Dendritic cell treated with granulocyte-macrophage colony-stimulating factor and Interleukin-4, amounts not matched to agents 40 ng/mL and 50 ng/mL, for 4 days (primary cell): ENCODE measurements at regions not wholly inside any gene's neighbourhood (a gene's known extent, or its start where the extent isn't known, plus 50 kb on each side); places are given as distances from the start of the nearest gene placed in this dataset.
"Not testable (repeated sequence)": the region's sequence is repeated elsewhere in the genome, so short reads cannot be mapped to it uniquely, and the experiment has no call there.

Experiments
- H3K27ac Mint-ChIP-seq: one replicate; pipeline ENCODE4 v1.8.0; 2022; ENCODE audit warnings: mild to moderate bottlenecking, mixed read lengths
- H3K27me3 Mint-ChIP-seq: one replicate; pipeline ENCODE4 v1.8.0; 2022; ENCODE audit warnings: mild to moderate bottlenecking, mixed read lengths
- H3K36me3 Mint-ChIP-seq: one replicate; pipeline ENCODE4 v1.8.0; 2022; ENCODE audit warnings: low read depth, mixed read lengths
- H3K4me1 Mint-ChIP-seq: one replicate; pipeline ENCODE4 v1.8.0; 2022; ENCODE audit warnings: low read depth, mixed read lengths
- H3K4me3 Mint-ChIP-seq: one replicate; pipeline ENCODE4 v1.8.0; 2022; ENCODE audit warnings: mild to moderate bottlenecking, moderate library complexity, mixed read lengths
- H3K9me3 Mint-ChIP-seq: one replicate; pipeline ENCODE4 v1.8.0; 2022; ENCODE audit warnings: mixed read lengths
- intact Hi-C: fragments of 100-400 bp; cut with micrococcal nuclease; formaldehyde crosslinking; loops from one replicate; pipeline ENCODE4 v1.15.0; 2022

DNA sequence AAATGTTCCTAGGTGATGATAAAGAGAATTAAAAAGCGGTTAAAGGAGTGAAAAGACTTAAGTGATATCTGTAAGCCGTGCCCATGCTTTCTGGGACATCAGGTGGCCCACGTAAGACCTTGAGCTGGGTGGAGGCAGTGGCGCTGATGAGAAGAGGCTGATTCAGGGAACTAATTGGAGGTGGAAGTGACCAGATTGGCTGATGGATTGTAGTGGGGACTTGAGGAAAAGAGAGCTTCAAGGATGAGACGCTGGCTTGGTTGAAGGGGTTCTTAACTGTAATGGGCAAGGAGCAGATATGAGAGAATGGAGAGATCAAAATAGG, 69.1 kb upstream of the EP300 start:
- Mint-ChIP-seq H3K27ac (peak overlapping the region; percentile 97), H3K4me3 (no peak overlapping the region), H3K4me1 (peaks cover 31% of the 10 kb centered on the region)

DNA sequence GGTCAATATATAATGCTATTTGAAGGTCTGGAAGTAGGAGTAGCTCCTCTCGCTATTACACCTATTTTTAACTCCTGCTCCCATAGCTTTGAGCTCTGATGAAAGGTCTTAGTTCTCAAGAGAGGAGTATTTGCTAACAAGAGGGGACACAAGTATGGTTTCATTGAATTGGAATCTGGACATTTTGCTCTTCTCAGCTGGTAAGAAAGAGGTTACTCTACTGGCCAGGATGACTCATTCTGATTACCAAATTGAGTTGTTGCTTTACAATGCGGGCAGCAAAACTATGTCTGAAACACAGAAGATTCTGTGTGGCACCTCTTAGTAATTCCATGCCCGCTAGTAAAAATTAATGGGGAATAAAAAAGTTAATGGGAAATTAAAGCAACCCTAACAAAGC, 63.6 kb upstream of the EP300 start:
- Mint-ChIP-seq H3K36me3 (no peaks in the 10 kb centered on the region), H3K9me3 (no peaks in the 10 kb centered on the region), H3K27me3 (no peaks in the 10 kb centered on the region), H3K4me3 (no peak overlapping the region), H3K4me1 (peaks cover 16% of the 10 kb centered on the region), H3K27ac (peak overlapping the region; percentile 31)
- intact Hi-C loops: no loop called here

More for the DNA sequence above, 69.1 kb upstream of the EP300 start:
- Mint-ChIP-seq H3K27me3 (no peaks in the 10 kb centered on the region), H3K9me3 (no peaks in the 10 kb centered on the region), H3K36me3 (peaks cover 39% of the 10 kb centered on the region)
- intact Hi-C loops: no loop called here

DNA sequence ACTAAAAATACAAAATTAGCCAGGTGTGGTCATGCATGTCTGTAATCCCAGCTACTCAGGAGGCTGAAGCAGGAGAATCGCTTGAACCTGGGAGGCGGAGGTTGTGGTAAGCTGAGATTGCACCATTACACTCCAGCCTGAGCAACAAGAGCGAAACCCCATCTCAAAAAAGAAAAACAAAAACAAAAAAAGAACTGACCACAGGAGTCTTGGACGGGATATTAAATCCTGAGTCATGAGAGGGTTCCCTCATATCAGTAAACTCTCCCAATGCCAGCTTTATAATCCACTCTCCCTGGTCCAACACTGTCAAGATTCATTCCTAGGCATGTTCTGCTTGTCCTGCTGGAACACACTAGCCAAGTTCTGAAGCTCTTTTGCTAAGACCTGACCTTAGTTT, 61.5 kb upstream of the EP300 start:
- H3K27me3 Mint-ChIP-seq: no peaks in the 10 kb centered on the region
- no peaks in the 10 kb centered on the region for H3K9me3 Mint-ChIP-seq
- no peak overlapping the region for H3K4me3 Mint-ChIP-seq
- peaks cover 34% of the 10 kb centered on the region for H3K4me1 Mint-ChIP-seq
- intact Hi-C loops: no loop called here
- H3K36me3 Mint-ChIP-seq: no peaks in the 10 kb centered on the region
- H3K27ac Mint-ChIP-seq: no peak overlapping the region

DNA sequence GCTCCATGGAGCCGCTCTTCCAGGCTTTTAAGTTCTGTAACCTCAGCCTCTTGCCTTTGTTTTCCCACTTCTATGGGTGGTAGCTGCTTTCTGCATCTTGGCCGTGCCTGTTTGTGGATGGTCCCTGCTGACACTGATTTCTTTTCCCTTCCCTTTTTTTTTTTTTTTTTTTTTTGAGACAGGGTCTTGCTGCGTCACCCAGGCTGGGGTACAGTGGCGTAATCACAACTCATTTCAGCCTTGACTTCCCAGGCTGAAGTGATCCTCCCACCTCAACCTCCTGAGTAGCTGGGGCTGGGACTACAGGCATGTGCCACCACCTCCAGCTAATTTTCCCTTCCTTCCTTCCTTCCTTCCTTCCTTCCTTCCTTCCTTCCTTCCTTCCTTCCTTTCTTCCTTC, 57.7 kb upstream of the EP300 start:
- Mint-ChIP-seq H3K4me1 (peaks cover 35% of the 10 kb centered on the region), H3K4me3 (no peak overlapping the region), H3K9me3 (no peaks in the 10 kb centered on the region), H3K27me3 (no peaks in the 10 kb centered on the region), H3K27ac (peak overlapping the region; percentile 77), H3K36me3 (no peaks in the 10 kb centered on the region)
- intact Hi-C loops: no loop called here

DNA sequence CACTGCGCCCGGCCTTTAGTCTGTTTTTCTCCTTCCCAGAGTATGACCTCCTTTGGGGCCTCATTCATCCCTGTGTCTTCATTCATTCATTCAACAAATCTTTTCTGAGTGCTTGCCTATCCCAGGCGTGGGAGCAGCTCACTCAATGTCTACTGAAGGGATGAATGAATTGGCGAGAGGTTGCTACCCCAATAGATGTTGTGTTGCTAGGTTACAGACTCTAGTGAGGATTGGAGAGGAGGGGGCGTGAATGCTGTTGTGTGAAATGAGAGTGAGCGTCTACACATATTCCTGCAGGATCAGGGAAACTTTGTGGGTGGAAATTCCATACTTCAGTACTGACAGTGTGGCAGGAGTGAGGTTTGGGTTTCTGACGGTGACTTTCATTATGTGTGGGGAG, 55.5 kb upstream of the EP300 start:
- no peaks in the 10 kb centered on the region for H3K9me3 Mint-ChIP-seq
- H3K36me3 Mint-ChIP-seq: no peaks in the 10 kb centered on the region
- intact Hi-C loops: no loop called here
- H3K27me3 Mint-ChIP-seq: no peaks in the 10 kb centered on the region
- H3K4me1 Mint-ChIP-seq: peaks cover 36% of the 10 kb centered on the region
- peak overlapping the region; percentile 36 for H3K27ac Mint-ChIP-seq
- no peak overlapping the region for H3K4me3 Mint-ChIP-seq

DNA sequence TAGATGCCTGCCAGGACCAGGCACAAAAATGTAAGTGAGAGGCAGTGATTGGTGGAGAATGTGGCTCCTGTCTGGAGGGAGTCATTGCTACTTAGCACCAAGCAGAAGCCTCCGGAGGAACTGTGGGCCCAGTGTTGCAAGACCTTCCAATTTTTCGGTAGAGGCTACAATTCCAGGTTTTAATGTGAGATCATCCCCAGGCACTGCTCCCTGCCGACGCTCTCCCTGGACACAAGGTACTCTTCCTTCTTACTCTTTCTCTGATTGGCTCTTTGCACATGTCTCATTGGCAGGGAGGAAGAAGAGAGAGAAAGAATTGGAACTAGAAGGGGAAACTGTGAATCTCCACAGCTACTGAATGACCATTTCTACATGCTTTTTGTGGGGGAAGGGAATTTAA, 53.7 kb upstream of the EP300 start:
- intact Hi-C loops: no loop called here
- Mint-ChIP-seq H3K36me3 (no peaks in the 10 kb centered on the region), H3K27ac (peak overlapping the region; percentile 42), H3K27me3 (no peaks in the 10 kb centered on the region), H3K4me3 (no peak overlapping the region), H3K4me1 (peaks cover 36% of the 10 kb centered on the region), H3K9me3 (no peaks in the 10 kb centered on the region)

DNA sequence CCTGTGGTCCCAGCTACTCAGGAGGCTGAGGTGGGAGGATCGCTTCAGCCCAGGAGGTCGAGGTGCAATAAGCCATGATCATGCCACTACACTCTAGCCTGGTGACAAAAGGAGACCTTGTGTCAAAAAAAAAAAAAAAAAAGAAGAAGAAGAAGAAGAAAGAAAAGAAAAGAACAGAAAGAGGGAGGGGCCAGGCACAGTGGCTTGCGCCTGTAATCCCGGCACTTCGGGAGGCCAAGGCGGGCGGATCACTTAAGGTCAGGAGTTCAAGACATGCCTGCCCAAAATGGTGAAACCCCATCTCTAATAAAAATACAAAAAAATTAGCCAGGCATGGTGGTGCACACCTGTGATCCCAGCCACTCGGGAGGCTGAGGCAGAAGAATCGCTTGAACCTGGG, 52.8 kb upstream of the EP300 start:
- H3K4me3 Mint-ChIP-seq, H3K9me3 Mint-ChIP-seq, H3K36me3 Mint-ChIP-seq, H3K27me3 Mint-ChIP-seq, intact Hi-C loops: not testable (repeated sequence)
- H3K4me1 Mint-ChIP-seq: peaks cover 31% of the 10 kb centered on the region
- H3K27ac Mint-ChIP-seq: peak overlapping the region; percentile 42

DNA sequence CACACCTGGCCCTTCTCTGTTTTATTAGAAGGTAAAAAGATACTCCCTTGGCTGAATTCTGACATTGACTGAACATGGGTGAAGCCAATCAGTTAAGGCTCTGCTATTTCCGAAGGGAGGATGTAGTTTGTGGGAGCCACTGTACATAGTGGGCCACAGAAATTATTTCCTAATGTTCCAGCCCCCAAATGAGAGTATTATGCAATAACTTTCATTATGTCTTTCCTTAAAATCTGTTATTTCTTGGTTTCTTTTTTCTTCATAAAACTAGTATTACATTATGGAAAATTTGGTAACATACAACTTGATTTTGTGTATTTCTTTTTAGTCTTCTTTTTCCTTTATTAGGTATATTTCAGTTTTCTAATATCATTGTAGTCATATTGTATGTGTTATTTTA, 51.9 kb upstream of the EP300 start:
- no peaks in the 10 kb centered on the region for H3K36me3 Mint-ChIP-seq
- H3K4me3 Mint-ChIP-seq: no peak overlapping the region
- no peak overlapping the region for H3K27ac Mint-ChIP-seq
- no peaks in the 10 kb centered on the region for H3K27me3 Mint-ChIP-seq
- peaks cover 22% of the 10 kb centered on the region for H3K4me1 Mint-ChIP-seq
- no peaks in the 10 kb centered on the region for H3K9me3 Mint-ChIP-seq
- intact Hi-C loops: no loop called here

DNA sequence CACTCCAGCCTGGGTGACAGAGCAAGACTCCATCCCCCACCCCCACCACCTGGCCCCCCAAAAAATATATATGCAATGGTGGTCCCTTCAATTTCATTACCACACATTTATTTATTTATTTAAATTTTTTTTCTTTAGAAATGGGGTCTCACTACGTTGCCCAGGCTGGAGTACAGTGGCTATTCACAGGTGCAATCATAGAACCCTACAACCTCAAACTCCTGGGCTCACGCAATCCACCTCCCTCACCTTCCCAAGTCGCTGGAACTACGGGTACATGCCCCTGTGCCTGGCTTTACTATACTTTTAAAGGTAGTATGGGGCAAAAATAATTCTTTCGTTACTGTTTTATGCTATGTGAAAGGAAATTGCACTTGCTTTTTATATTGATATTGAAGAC, 50.9 kb upstream of the EP300 start:
- Mint-ChIP-seq H3K27ac (no peak overlapping the region), H3K4me3 (no peak overlapping the region), H3K9me3 (no peaks in the 10 kb centered on the region), H3K36me3 (no peaks in the 10 kb centered on the region), H3K27me3 (no peaks in the 10 kb centered on the region), H3K4me1 (peaks cover 17% of the 10 kb centered on the region)
- intact Hi-C loops: no loop called here
